ENCODE measurements at regions not wholly inside any gene's neighbourhood (a gene's known extent, or its start where the extent isn't known, plus 50 kb on each side); places are given as distances from the start of the nearest gene placed in this dataset.

- WGBS (ENCODE audit: insufficient coverage), result 77% methylated on average over 11 of the region's 16 CpGs
- H3K9me3 ChIP-seq (replicated peaks; ENCODE audit: control insufficient read depth, low read depth, low read length), result peaks cover 2% of the 10 kb centered on the region
These were observed 62.9 kb upstream of the SIMC1 start for GRCh38 chr5:176175101-176175852.

GRCh38 chr5:176176231-176176630 lies 62.0 kb upstream of the SIMC1 start:
- H3K27ac ChIP-seq (ENCODE audit: low read length), result no peak overlapping the region
- 56% methylated on average over 1 of the region's 6 CpGs for WGBS (ENCODE audit: insufficient coverage)
- peaks cover 13% of the 10 kb centered on the region for H3K27me3 ChIP-seq (ENCODE audit: control insufficient read depth, insufficient read depth, low read length)
- no peak overlapping the region for H3K4me3 ChIP-seq (ENCODE audit: low read length)
- no peaks in the 10 kb centered on the region for H3K4me1 ChIP-seq (ENCODE audit: control insufficient read depth, insufficient read depth, low read length)
- no peaks in the 10 kb centered on the region for H3K36me3 ChIP-seq (ENCODE audit: control insufficient read depth, insufficient read depth, low read length)
- H3K9me3 ChIP-seq (replicated peaks; ENCODE audit: control insufficient read depth, low read depth, low read length), result peaks cover 2% of the 10 kb centered on the region
- DNase-seq, result no peak

More at GRCh38 chr5:176175101-176175852, 62.9 kb upstream of the SIMC1 start:
- no peak overlapping the region for H3K27ac ChIP-seq (ENCODE audit: low read length)
- DNase-seq, result no peak
- H3K36me3 ChIP-seq (ENCODE audit: control insufficient read depth, insufficient read depth, low read length), result no peaks in the 10 kb centered on the region
- H3K4me1 ChIP-seq (ENCODE audit: control insufficient read depth, insufficient read depth, low read length), result no peaks in the 10 kb centered on the region
- no peak overlapping the region for H3K4me3 ChIP-seq (ENCODE audit: low read length)
- peaks cover 10% of the 10 kb centered on the region for H3K27me3 ChIP-seq (ENCODE audit: control insufficient read depth, insufficient read depth, low read length)

DNA sequence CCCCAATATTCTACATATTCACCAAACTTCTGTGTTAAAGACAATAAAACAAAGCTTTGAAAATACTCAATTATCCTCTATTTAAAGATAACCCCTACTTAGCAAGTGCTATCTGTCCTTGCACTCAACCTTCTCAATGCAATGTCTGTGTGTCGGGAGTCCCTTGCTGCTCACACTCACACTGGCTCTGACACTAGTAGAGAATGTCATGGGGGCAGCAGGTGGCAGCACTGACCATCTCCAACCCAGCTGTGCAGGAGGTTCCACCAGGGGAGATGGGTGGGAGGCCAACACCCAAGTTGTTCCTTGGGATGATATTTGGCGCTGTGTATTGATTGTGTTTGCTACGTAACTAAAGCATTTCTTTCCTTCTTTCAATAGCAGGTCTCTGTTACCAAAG lies 59.4 kb upstream of the SIMC1 start:
- Histone ChIP-seq H3K27me3 (ENCODE audit: control insufficient read depth, insufficient read depth, low read length) (peaks cover 21% of the 10 kb centered on the region), H3K4me3 (ENCODE audit: low read length) (no peak overlapping the region), H3K36me3 (ENCODE audit: control insufficient read depth, insufficient read depth, low read length) (no peaks in the 10 kb centered on the region), H3K4me1 (ENCODE audit: control insufficient read depth, insufficient read depth, low read length) (no peaks in the 10 kb centered on the region), H3K27ac (ENCODE audit: low read length) (no peak overlapping the region), H3K9me3 (replicated peaks; ENCODE audit: control insufficient read depth, low read depth, low read length) (peaks cover 2% of the 10 kb centered on the region)
- DNase-seq, result no peak
- WGBS (ENCODE audit: insufficient coverage), result 100% methylated on average over 1 of the region's 3 CpGs

DNA sequence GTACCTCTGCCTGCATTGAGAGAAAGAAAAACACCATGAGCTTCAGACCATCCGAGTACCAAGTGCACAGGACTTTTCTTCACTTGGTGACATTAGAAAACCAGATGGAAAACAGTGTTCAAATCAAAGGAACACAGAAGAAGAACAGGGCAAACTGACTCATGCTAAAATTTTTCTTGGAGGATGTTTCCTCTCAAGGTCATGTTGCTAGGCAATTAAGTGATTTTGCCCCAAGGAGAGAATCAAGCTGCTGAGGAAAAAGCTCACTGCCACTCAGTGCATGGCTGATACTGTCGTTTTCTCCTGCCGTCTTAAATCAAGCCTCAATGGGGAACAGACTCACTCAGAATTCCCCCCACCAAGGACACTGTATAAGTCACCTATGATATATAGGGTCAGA lies 57.9 kb upstream of the SIMC1 start:
- no peaks in the 10 kb centered on the region for H3K36me3 ChIP-seq (ENCODE audit: control insufficient read depth, insufficient read depth, low read length)
- peak; percentile 48 for DNase-seq
- H3K4me1 ChIP-seq (ENCODE audit: control insufficient read depth, insufficient read depth, low read length), result no peaks in the 10 kb centered on the region
- H3K9me3 ChIP-seq (replicated peaks; ENCODE audit: control insufficient read depth, low read depth, low read length), result peaks cover 2% of the 10 kb centered on the region
- no CpG with 5 or more reads among the region's 3 CpGs for WGBS (ENCODE audit: insufficient coverage)
- H3K4me3 ChIP-seq (ENCODE audit: low read length), result no peak overlapping the region
- H3K27me3 ChIP-seq (ENCODE audit: control insufficient read depth, insufficient read depth, low read length), result peaks cover 21% of the 10 kb centered on the region
- no peak overlapping the region for H3K27ac ChIP-seq (ENCODE audit: low read length)

DNA sequence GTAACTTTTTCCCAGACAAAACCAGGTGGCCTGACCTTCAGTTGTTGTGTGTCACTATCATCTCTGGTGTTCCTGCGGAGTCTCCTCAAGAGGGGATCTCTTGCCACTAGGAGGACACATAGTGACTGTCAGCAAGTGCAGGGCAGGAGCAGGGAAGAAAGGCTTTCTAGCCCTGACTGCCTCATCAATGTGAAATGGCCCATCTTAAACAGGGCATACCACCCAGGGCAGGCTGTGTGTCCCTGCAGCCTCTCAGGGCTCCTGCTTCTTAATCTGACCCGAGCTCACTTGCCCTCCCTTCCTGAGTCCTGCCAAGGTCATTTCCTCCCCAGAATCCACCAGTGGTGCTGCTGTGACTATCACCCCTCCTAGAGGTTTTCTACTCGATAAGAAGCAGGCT lies 57.4 kb upstream of the SIMC1 start:
- peaks cover 2% of the 10 kb centered on the region for H3K9me3 ChIP-seq (replicated peaks; ENCODE audit: control insufficient read depth, low read depth, low read length)
- WGBS (ENCODE audit: insufficient coverage), result 35% methylated on average over 2 of the region's 3 CpGs
- H3K4me3 ChIP-seq (ENCODE audit: low read length), result no peak overlapping the region
- no peaks in the 10 kb centered on the region for H3K4me1 ChIP-seq (ENCODE audit: control insufficient read depth, insufficient read depth, low read length)
- H3K27me3 ChIP-seq (ENCODE audit: control insufficient read depth, insufficient read depth, low read length), result peaks cover 21% of the 10 kb centered on the region
- H3K36me3 ChIP-seq (ENCODE audit: control insufficient read depth, insufficient read depth, low read length), result no peaks in the 10 kb centered on the region
- H3K27ac ChIP-seq (ENCODE audit: low read length), result no peak overlapping the region
- DNase-seq, result no peak

DNA sequence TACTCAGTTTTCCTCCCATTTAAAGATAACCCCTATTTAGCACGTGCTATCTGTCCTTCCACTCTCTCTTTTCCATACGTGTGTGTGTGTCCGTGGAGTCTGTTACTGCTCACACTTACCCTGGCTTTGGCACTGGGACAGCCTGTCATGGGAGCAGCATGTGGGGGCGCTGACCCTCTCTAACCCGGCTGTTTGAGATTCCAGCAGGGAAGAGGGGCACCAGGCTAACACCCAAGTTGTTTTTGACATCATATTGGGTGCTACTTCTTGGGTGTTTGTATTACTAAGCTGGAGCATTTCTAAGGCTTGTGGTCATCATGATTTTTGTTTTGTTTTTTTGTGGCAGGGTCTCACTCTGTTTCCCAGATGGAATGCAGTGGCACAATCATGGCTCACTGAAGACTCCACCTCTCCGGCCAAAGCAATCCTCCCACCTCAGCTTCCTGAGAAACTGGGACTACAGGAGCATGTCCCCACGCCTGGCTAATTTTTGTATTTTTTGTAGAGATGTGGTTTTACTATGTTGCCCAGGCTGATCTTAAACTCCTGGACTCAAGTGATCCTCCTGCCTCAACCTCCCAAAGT lies 56.9 kb upstream of the SIMC1 start:
- WGBS (ENCODE audit: insufficient coverage), result 74% methylated on average over 5 of the region's 7 CpGs
- H3K4me3 ChIP-seq (ENCODE audit: low read length), result no peak overlapping the region
- no peaks in the 10 kb centered on the region for H3K36me3 ChIP-seq (ENCODE audit: control insufficient read depth, insufficient read depth, low read length)
- H3K27me3 ChIP-seq (ENCODE audit: control insufficient read depth, insufficient read depth, low read length), result peaks cover 19% of the 10 kb centered on the region
- H3K27ac ChIP-seq (ENCODE audit: low read length), result no peak overlapping the region
- peaks cover 2% of the 10 kb centered on the region for H3K9me3 ChIP-seq (replicated peaks; ENCODE audit: control insufficient read depth, low read depth, low read length)
- no peaks in the 10 kb centered on the region for H3K4me1 ChIP-seq (ENCODE audit: control insufficient read depth, insufficient read depth, low read length)
- DNase-seq, result no peak

DNA sequence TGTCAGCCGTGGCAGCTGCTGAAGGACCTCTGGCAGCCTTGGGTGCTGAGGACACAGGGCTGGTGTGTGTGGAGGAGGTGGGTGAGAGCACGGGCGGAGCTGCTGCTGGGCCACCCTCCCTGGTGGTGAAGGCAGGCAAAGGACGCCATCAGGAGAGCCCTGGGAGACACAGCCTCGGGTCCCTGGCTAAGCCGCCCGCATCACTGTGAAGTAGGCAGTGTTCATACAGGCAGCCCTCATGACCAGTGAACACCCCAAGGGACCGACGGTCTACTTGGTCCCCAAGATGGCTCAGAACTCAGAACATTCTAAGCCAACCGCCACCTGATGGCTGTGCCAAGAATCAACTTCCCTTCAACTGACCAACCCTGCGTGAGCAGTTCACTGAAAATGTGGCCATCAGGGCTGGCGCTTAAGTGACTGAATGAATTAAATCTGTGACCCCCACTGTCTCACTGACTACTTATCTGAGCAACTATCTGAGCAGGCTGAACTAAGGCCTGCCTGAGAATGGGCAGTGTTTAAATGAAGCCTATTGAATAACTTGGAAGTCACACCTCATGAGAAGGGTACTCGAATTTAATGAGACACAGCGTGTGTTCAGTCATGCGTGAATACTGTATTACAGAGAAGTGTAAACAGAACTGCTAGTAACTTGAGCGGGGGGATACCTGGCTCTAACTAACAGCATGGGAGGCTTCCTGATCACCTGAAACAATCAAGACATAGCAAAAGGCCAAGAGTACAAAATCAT lies 54.7 kb upstream of the SIMC1 start:
- Histone ChIP-seq H3K27ac (ENCODE audit: low read length) (no peak overlapping the region), H3K9me3 (replicated peaks; ENCODE audit: control insufficient read depth, low read depth, low read length) (peaks cover 2% of the 10 kb centered on the region), H3K36me3 (ENCODE audit: control insufficient read depth, insufficient read depth, low read length) (no peaks in the 10 kb centered on the region), H3K27me3 (ENCODE audit: control insufficient read depth, insufficient read depth, low read length) (peaks cover 15% of the 10 kb centered on the region), H3K4me1 (ENCODE audit: control insufficient read depth, insufficient read depth, low read length) (no peaks in the 10 kb centered on the region), H3K4me3 (ENCODE audit: low read length) (no peak overlapping the region)
- no peak for DNase-seq
- 67% methylated on average over 14 of the region's 16 CpGs for WGBS (ENCODE audit: insufficient coverage)

DNA sequence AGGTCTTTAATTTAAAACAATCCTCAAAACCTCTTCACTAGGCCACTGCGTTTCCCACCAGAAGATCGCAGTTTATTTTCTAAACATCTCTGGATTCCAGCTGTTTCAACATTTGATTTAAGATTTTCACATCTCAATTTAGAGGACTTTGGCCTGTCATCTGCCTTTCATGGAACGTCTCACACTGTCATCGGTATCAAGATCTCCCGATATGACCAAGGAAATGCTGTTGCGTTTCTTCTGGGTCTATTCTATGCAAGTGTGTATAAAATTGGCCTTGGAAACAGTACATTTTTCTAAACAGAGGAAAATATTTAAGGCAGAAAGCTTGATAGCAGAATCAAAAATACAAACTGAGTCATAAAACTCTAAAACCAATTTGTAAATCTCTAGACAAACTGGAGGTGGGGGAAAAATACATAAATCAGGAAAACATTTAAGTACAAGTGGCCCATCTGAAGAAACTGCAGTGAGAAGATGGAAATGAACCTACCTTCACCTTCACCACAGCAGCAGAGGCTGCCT lies 53.6 kb upstream of the SIMC1 start:
- H3K27ac ChIP-seq (ENCODE audit: low read length), result no peak overlapping the region
- H3K4me3 ChIP-seq (ENCODE audit: low read length), result no peak overlapping the region
- no peaks in the 10 kb centered on the region for H3K4me1 ChIP-seq (ENCODE audit: control insufficient read depth, insufficient read depth, low read length)
- H3K36me3 ChIP-seq (ENCODE audit: control insufficient read depth, insufficient read depth, low read length), result no peaks in the 10 kb centered on the region
- H3K27me3 ChIP-seq (ENCODE audit: control insufficient read depth, insufficient read depth, low read length), result peaks cover 11% of the 10 kb centered on the region
- 75% methylated on average over 1 of the region's 6 CpGs for WGBS (ENCODE audit: insufficient coverage)
- no peak for DNase-seq
- no peaks in the 10 kb centered on the region for H3K9me3 ChIP-seq (replicated peaks; ENCODE audit: control insufficient read depth, low read depth, low read length)

DNA sequence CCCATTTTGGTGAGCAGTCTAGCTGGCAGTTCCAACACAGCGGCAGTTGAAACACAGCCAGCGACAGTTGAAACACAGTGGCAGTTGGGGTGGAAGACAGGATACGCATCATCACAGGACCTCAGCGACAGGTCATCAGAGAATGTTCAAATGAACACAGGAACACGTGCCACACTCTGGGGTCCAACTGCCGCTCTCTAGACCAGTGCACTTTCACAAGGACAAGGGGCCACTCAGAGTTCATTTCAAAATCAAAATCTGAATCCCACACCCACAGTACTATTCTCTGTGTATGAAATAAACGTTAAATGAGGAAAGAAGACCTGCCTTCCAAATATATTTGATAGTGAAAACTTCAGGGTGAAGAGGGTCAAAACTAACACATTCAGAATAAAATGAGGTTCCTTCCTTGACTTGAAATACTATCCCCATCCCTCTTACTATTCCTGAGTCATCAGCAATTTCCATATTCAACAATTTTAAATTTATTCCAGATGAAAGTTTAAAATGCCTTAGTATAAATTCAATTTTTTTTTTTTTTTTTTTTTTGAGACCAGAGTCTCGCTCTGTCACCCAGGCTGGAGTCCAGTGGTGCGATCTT lies 53.0 kb upstream of the SIMC1 start:
- H3K4me3 ChIP-seq (ENCODE audit: low read length), result no peak overlapping the region
- peaks cover 11% of the 10 kb centered on the region for H3K27me3 ChIP-seq (ENCODE audit: control insufficient read depth, insufficient read depth, low read length)
- no peak for DNase-seq
- no peaks in the 10 kb centered on the region for H3K4me1 ChIP-seq (ENCODE audit: control insufficient read depth, insufficient read depth, low read length)
- no peaks in the 10 kb centered on the region for H3K36me3 ChIP-seq (ENCODE audit: control insufficient read depth, insufficient read depth, low read length)
- 80% methylated on average over 4 of the region's 9 CpGs for WGBS (ENCODE audit: insufficient coverage)
- no peaks in the 10 kb centered on the region for H3K9me3 ChIP-seq (replicated peaks; ENCODE audit: control insufficient read depth, low read depth, low read length)
- no peak overlapping the region for H3K27ac ChIP-seq (ENCODE audit: low read length)

- no CpG with 5 or more reads among the region's 3 CpGs for WGBS (ENCODE audit: insufficient coverage)
These were observed 52.1 kb upstream of the SIMC1 start for GRCh38 chr5:176186107-176186506.

More at GRCh38 chr5:176186107-176186506, 52.1 kb upstream of the SIMC1 start:
- H3K27ac ChIP-seq (ENCODE audit: low read length), result no peak overlapping the region
- no peak overlapping the region for H3K4me3 ChIP-seq (ENCODE audit: low read length)
- no peaks in the 10 kb centered on the region for H3K9me3 ChIP-seq (replicated peaks; ENCODE audit: control insufficient read depth, low read depth, low read length)
- no peak for DNase-seq
- no peaks in the 10 kb centered on the region for H3K4me1 ChIP-seq (ENCODE audit: control insufficient read depth, insufficient read depth, low read length)
- no peaks in the 10 kb centered on the region for H3K36me3 ChIP-seq (ENCODE audit: control insufficient read depth, insufficient read depth, low read length)
- H3K27me3 ChIP-seq (ENCODE audit: control insufficient read depth, insufficient read depth, low read length), result peaks cover 8% of the 10 kb centered on the region
